ENCODE measurements at regions not wholly inside any gene's neighbourhood (a gene's known extent, or its start where the extent isn't known, plus 50 kb on each side); places are given as distances from the start of the nearest gene placed in this dataset.

GRCh38 chr9:13716601-13717321, 437.3 kb upstream of the MPDZ start:
- Mint-ChIP-seq H3K4me1 (ENCODE audit: low read depth) (no peaks in the 10 kb centered on the region), H3K9me3 (no peaks in the 10 kb centered on the region), H3K36me3 (ENCODE audit: insufficient read depth) (no peaks in the 10 kb centered on the region), H3K4me3 (no peak overlapping the region), H3K27me3 (ENCODE audit: low read depth) (no peaks in the 10 kb centered on the region)
- no peak for DNase-seq
- no peak for ATAC-seq

GRCh38 chr9:13716090-13716489, 436.6 kb upstream of the MPDZ start:
- no peaks in the 10 kb centered on the region for H3K9me3 Mint-ChIP-seq
- DNase-seq (no peak), ATAC-seq (no peak)
- no peaks in the 10 kb centered on the region for H3K36me3 Mint-ChIP-seq (ENCODE audit: insufficient read depth)
- no peaks in the 10 kb centered on the region for H3K4me1 Mint-ChIP-seq (ENCODE audit: low read depth)
- H3K27me3 Mint-ChIP-seq (ENCODE audit: low read depth) = no peaks in the 10 kb centered on the region
- H3K4me3 Mint-ChIP-seq = no peak overlapping the region

- no peak for ATAC-seq
- Mint-ChIP-seq H3K36me3 (ENCODE audit: insufficient read depth) (no peaks in the 10 kb centered on the region), H3K4me1 (ENCODE audit: low read depth) (no peaks in the 10 kb centered on the region), H3K27me3 (ENCODE audit: low read depth) (no peaks in the 10 kb centered on the region), H3K9me3 (peaks cover 3% of the 10 kb centered on the region), H3K4me3 (no peak overlapping the region)
- no peak for DNase-seq
Measured at GRCh38 chr9:13715430-13715829, 435.9 kb upstream of the MPDZ start.

- no peak overlapping the region for H3K4me3 Mint-ChIP-seq
- no peak for DNase-seq
- no peak for ATAC-seq
- H3K4me1 Mint-ChIP-seq (ENCODE audit: low read depth) = no peaks in the 10 kb centered on the region
- H3K36me3 Mint-ChIP-seq (ENCODE audit: insufficient read depth) = no peaks in the 10 kb centered on the region
- H3K9me3 Mint-ChIP-seq = peaks cover 8% of the 10 kb centered on the region
- H3K27me3 Mint-ChIP-seq (ENCODE audit: low read depth) = no peaks in the 10 kb centered on the region
Measured at GRCh38 chr9:13707612-13708576, 428.4 kb upstream of the MPDZ start.

- DNase-seq = no peak
- ATAC-seq = no peak
- Mint-ChIP-seq H3K36me3 (ENCODE audit: insufficient read depth) (no peaks in the 10 kb centered on the region), H3K27me3 (ENCODE audit: low read depth) (no peaks in the 10 kb centered on the region), H3K4me3 (no peak overlapping the region), H3K9me3 (peaks cover 8% of the 10 kb centered on the region), H3K4me1 (ENCODE audit: low read depth) (no peaks in the 10 kb centered on the region)
Measured at GRCh38 chr9:13705918-13706317, 426.4 kb upstream of the MPDZ start.

- Mint-ChIP-seq H3K4me1 (ENCODE audit: low read depth) (no peaks in the 10 kb centered on the region), H3K9me3 (peaks cover 4% of the 10 kb centered on the region), H3K4me3 (no peak overlapping the region), H3K36me3 (ENCODE audit: insufficient read depth) (no peaks in the 10 kb centered on the region), H3K27me3 (ENCODE audit: low read depth) (no peaks in the 10 kb centered on the region)
- no peak for ATAC-seq
- no peak for DNase-seq
Measured at GRCh38 chr9:13705373-13705772, 425.9 kb upstream of the MPDZ start.

- DNase-seq = no peak
- H3K36me3 Mint-ChIP-seq (ENCODE audit: insufficient read depth) = no peaks in the 10 kb centered on the region
- no peaks in the 10 kb centered on the region for H3K27me3 Mint-ChIP-seq (ENCODE audit: low read depth)
- H3K4me3 Mint-ChIP-seq = no peak overlapping the region
- peaks cover 24% of the 10 kb centered on the region for H3K9me3 Mint-ChIP-seq
- H3K4me1 Mint-ChIP-seq (ENCODE audit: low read depth) = no peaks in the 10 kb centered on the region
- no peak for ATAC-seq
Measured at GRCh38 chr9:13690595-13690994, 411.1 kb upstream of the MPDZ start.

- Mint-ChIP-seq H3K4me3 (no peak overlapping the region), H3K9me3 (peaks cover 22% of the 10 kb centered on the region), H3K27me3 (ENCODE audit: low read depth) (no peaks in the 10 kb centered on the region), H3K36me3 (ENCODE audit: insufficient read depth) (no peaks in the 10 kb centered on the region), H3K4me1 (ENCODE audit: low read depth) (no peaks in the 10 kb centered on the region)
- DNase-seq (no peak), ATAC-seq (no peak)
Measured at GRCh38 chr9:13689925-13690324, 410.4 kb upstream of the MPDZ start.

- H3K9me3 Mint-ChIP-seq = peaks cover 20% of the 10 kb centered on the region
Measured at GRCh38 chr9:13688990-13689600, 409.6 kb upstream of the MPDZ start.

GRCh38 chr9:13688223-13688989, 408.9 kb upstream of the MPDZ start:
- H3K9me3 Mint-ChIP-seq = peaks cover 15% of the 10 kb centered on the region
- no peaks in the 10 kb centered on the region for H3K4me1 Mint-ChIP-seq (ENCODE audit: low read depth)
- no peak overlapping the region for H3K4me3 Mint-ChIP-seq
- ATAC-seq = no peak
- H3K27me3 Mint-ChIP-seq (ENCODE audit: low read depth) = no peaks in the 10 kb centered on the region
- no peaks in the 10 kb centered on the region for H3K36me3 Mint-ChIP-seq (ENCODE audit: insufficient read depth)
- DNase-seq = no peak

More at GRCh38 chr9:13688990-13689600, 409.6 kb upstream of the MPDZ start:
- Mint-ChIP-seq H3K27me3 (ENCODE audit: low read depth) (no peaks in the 10 kb centered on the region), H3K4me1 (ENCODE audit: low read depth) (no peaks in the 10 kb centered on the region), H3K36me3 (ENCODE audit: insufficient read depth) (no peaks in the 10 kb centered on the region), H3K4me3 (no peak overlapping the region)
- no peak for ATAC-seq
- DNase-seq = no peak

- H3K4me3 Mint-ChIP-seq = no peak overlapping the region
- ATAC-seq (no peak), DNase-seq (no peak)
- peaks cover 4% of the 10 kb centered on the region for H3K9me3 Mint-ChIP-seq
- no peaks in the 10 kb centered on the region for H3K4me1 Mint-ChIP-seq (ENCODE audit: low read depth)
- H3K27me3 Mint-ChIP-seq (ENCODE audit: low read depth) = no peaks in the 10 kb centered on the region
- no peaks in the 10 kb centered on the region for H3K36me3 Mint-ChIP-seq (ENCODE audit: insufficient read depth)
Measured at GRCh38 chr9:13684656-13685055, 405.2 kb upstream of the MPDZ start.

- ATAC-seq (no peak), DNase-seq (no peak)
- H3K36me3 Mint-ChIP-seq (ENCODE audit: insufficient read depth) = no peaks in the 10 kb centered on the region
- no peak overlapping the region for H3K4me3 Mint-ChIP-seq
- no peaks in the 10 kb centered on the region for H3K4me1 Mint-ChIP-seq (ENCODE audit: low read depth)
- no peaks in the 10 kb centered on the region for H3K27me3 Mint-ChIP-seq (ENCODE audit: low read depth)
- peaks cover 3% of the 10 kb centered on the region for H3K9me3 Mint-ChIP-seq
Measured at GRCh38 chr9:13677801-13678200, 398.3 kb upstream of the MPDZ start.

- peaks cover 3% of the 10 kb centered on the region for H3K9me3 Mint-ChIP-seq
- H3K27me3 Mint-ChIP-seq (ENCODE audit: low read depth) = no peaks in the 10 kb centered on the region
- no peak overlapping the region for H3K4me3 Mint-ChIP-seq
- H3K36me3 Mint-ChIP-seq (ENCODE audit: insufficient read depth) = no peaks in the 10 kb centered on the region
- ATAC-seq (no peak), DNase-seq (no peak)
- no peaks in the 10 kb centered on the region for H3K4me1 Mint-ChIP-seq (ENCODE audit: low read depth)
Measured at GRCh38 chr9:13675638-13676000, 396.1 kb upstream of the MPDZ start.

Data from activated T-cell treated with anti-CD3 and anti-CD28 coated beads, Interleukin-2, amount 50 U/mL, for 4 hours (primary cell).